CD4-positive, alpha-beta T cell treated with Interleukin-6 at 100 ng/mL for 8 hours (primary cell): ENCODE measurements at regions not wholly inside any gene's neighbourhood (a gene's known extent, or its start where the extent isn't known, plus 50 kb on each side); places are given as distances from the start of the nearest gene placed in this dataset.
"Not testable (repeated sequence)": the region's sequence is repeated elsewhere in the genome, so short reads cannot be mapped to it uniquely, and the experiment has no call there.

ENCODE experiments used
- DNase-seq: peaks from one replicate; pipeline ENCODE4 v3.0.0-alpha.2; 2020; ENCODE audit warnings: mixed read lengths, low spot score

DNA sequence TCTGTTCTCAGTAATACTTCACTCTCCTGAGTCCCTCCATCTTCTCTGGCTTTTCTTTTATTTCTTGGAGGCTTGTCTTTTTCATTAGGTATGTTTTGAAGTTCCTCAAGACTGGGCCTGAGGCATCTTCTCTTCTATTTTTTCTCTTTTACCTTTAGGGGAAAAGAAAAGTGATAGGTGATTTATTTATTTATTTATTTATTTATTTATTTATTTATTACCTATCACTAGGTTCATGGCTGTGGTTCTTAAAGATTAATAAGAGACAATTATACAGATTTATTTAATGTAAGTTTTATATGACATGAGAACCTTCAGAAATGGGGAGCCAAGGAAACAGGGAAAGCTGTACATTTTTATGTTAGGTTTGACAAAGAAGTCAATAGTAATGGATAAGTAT, 330.3 kb upstream of the RBMS3 start:
- DNase-seq = no peak

DNA sequence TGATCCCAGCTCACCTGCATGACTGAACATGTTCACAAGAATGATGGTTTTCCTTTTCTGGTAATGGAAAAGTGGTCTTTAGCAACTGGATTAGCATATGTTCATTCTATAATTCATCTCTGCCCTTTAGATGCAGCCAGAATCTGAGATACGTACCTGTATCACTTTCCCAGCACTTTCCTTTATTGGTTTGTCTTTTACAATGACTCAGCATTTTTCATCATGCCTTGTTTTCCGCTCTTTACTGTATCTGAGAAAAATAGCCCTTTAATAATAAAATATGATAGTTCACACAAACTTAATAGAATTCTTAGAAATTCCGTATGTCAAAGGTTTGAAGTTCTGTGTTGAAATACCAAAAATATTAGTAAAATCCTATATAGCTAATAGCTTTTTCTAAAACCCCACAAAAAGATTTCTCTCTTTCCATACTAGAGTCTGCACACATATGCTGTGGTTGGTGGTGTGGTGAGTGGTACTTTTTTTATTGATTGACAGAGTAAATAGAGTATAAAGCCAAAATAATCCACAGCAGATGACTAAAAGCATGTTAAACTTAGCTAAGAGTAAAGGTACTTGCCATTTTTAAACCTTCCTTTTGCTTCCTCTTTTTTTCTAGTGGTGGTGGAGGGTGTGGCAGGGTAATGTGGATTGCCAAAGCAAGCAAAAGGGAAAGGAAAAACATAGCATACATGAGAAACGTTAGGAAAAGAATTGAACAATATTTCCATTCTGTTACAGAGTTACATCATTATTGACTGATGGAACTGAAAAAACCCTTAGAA, 328.9 kb upstream of the RBMS3 start:
- no peak for DNase-seq

DNA sequence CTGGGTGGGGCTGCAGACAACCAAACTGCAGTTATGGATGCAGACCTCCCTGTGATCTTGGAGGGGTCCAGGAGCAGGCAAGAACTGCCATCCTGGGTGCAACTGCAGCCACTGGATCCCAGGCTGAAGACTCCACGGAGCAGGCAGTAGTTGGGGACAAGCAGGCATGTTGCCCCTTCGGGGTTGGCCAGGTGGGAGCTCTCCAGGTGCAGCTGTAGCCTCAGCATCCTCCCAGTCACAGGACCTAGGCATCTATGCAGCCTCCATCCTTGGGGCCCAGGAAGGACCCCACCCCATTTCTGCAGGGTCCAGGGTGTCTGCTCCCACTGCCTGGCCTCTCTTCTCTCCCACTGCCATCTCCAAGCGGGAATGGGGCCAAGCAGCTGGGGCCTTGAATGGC, 322.2 kb upstream of the RBMS3 start:
- no peak for DNase-seq

DNA sequence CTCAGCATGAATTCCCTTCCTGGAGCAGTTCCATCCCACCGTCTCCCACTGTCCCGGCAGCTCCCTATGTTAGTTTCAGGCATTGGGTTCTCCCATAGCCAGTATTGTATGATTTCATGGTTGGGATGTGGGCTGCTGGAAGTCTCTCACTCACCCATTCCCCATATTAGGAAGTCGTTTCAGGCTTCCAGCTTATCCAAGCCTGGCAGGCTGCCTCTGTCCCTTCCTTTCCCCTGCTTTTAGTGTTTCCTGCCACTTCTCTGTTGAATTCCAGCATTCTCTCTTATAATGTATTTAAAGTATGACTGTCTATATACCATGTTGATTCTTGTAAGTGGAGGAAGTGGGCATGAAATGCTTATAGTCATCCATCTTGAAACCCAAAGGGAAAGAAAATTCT, 309.7 kb upstream of the RBMS3 start:
- no peak for DNase-seq

DNA sequence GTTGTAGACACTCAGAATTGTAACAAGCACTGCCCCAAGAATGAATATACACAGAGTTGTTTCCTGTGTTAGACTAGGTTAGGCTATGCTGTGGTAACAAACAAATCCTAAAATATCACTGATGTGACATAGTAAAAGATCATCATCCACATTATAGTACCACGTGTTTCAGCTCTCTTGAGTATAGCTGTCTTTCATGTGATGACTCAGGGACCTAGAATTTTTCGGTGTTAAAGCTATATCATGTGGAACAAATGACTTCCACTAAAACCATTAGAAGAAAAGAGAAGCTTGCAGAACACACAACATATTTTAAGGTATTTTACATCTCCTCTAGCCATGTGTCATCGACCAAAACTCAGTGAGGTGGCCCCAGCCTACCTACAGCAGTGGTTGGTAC, 307.9 kb upstream of the RBMS3 start:
- DNase-seq = no peak

DNA sequence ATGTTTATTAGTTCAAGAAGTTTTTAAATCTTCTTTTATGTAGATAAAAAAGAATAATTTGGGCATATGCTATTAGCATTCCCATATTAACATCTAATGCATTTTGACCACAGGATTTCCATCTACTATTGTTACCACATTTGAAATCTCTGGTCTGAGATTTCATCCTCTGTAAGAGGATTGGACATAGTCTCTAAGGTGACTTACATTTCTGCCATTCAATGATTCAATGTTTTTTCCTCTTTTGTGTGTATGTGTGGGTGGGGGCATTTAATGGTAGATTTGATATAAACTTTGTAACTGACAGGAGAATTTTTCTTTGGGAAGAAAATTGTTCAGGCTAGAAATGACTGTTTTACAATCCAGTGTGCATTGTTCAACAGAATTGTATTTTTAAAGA, 307.3 kb upstream of the RBMS3 start:
- no peak for DNase-seq

DNA sequence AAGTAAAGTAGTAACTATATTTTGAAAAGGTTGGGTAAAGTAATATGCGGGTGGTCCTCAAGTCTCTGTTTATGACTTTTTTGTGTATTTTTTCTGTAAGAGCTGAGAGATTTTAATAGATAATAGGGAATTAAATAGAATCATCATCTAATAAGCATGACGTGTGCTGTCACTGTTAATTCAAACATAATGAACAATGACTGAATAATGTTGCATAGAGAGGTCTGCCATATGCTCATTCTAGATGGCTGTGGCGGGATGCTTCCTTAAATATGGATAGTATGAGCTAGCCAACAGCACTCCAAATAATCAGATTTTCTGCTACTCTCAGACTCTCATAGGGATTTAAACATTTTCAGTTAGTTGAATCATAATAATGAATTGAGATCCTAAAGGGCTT, 302.8 kb upstream of the RBMS3 start:
- no peak for DNase-seq

DNA sequence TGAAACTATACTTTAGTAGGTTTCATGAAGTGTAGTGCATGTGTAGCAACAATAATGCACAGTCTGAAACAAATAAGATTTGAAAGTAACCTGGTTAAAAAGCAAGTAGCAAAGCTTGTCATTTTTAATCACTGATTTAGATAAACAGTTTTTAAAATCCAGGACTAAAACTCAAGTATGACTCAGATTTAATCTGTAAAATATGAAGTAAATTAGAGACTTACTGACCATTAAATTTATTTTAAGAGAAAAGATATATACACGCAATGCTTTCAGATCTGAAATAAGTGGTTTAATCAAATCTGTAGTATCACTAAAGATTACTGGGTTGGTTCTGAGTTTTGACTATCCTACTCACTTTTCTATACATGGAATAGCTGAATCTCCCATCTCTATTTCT, 300.7 kb upstream of the RBMS3 start:
- DNase-seq = no peak

DNA sequence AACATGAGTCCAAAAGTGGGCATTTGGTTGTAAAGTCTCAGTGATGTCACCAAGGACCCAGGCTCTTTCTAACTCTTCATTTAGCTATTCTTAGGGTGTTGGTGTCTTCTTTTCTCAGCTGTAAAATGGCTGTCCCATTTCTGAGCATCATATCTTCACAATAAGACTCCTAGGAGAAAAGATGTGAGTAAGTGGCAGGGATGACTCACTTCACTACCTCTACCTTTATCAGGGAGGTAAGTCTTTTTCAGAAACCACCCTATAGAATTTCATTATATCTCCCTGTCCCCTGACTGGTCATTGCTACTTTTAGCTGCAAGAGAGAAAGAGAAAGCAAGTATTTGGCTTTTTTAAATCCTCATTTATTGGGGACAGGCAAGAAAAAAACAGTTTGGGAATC, 300.2 kb upstream of the RBMS3 start:
- no peak for DNase-seq

DNA sequence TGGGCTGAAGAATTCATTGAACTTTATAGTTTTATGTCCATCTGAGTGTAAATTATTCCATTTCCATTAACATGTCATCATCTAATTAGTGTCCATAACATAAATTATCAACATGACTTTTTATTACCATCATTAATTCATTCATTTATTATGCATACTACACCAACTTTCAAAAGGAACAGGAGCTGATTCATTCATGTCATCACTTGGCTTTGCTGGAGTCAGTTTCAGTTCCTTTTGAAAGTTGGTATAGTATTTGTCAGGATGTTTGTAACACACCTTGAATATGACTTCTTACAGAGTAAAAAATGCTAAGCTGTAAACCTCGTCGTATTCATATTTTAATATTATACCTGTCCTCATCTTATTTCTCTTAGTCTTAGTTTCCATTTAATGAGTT, 298.0 kb upstream of the RBMS3 start:
- no peak for DNase-seq

DNA sequence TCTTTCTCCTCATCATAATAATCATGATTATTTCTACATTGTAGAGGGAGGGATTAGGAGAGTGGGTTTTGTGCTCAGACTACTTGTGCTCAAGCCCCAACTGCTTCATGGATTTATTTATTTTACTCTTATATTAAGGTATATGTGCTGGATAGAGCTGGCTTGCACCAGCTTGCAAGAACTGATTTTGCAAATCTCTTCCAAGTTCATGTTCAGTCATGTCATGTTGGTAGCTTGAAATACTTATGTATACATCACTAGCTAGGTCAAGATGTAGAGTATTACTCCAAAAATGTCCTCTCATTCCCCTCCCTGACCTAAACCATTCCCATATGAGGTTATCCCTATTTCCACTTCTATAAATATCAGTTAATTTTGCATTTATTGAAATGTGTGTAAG, 293.9 kb upstream of the RBMS3 start:
- no peak for DNase-seq

DNA sequence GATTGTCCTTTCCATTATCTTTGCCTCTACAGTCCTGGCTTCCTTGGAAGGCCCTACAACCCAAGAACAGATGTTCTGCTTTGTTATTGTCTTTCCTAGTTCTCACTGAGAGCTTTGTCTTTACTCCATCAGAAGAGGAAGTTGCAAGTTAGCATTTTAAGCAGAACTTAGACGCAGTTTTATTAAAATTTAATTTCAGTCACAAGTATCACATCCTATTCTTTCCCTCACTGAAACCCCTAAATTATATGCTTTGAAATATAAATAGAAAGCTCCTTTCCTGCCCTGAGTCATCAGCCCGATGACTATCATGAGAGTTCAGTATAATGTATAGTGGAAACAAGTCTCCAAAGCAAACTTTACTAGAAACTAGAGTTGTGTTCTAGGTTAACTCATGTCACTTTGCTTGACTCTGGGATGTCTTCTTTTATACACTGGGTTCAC, 291.2 kb upstream of the RBMS3 start:
- DNase-seq = no peak

DNA sequence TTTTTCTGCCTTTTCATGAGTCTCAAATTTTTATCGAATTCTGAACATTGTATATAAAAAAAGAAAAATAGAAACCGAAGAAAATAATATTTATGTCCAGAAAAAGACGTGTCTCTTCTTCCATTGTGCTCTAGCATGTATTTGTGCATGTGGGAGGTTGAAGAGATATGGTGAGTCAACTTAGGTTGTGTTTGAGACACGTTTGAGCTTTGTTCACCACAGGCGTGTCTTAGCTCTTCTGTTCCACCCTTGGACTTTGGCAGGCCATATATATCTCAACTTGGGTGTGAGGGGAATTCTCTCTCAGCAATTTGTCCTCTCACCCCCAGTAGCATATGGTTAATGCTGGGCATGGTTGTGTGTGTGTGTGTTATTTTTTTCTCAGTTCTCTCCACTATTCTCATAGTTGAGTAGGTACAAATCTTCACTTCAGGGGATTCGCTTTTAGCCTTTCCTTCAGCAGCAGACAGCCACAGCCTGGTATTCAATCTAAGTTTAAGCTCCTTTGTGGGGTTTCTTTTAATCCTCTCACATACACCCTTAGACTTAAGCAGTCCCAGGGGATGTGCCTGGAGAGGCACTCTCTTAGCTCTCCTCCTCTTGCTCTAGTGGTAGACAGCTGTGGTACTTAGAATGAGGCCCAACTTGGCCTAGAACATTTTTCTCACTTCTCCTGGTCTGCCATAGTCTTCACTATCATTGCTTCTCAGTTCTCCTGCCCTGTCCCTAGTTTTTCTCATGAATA, 286.5 kb upstream of the RBMS3 start:
- no peak for DNase-seq

DNA sequence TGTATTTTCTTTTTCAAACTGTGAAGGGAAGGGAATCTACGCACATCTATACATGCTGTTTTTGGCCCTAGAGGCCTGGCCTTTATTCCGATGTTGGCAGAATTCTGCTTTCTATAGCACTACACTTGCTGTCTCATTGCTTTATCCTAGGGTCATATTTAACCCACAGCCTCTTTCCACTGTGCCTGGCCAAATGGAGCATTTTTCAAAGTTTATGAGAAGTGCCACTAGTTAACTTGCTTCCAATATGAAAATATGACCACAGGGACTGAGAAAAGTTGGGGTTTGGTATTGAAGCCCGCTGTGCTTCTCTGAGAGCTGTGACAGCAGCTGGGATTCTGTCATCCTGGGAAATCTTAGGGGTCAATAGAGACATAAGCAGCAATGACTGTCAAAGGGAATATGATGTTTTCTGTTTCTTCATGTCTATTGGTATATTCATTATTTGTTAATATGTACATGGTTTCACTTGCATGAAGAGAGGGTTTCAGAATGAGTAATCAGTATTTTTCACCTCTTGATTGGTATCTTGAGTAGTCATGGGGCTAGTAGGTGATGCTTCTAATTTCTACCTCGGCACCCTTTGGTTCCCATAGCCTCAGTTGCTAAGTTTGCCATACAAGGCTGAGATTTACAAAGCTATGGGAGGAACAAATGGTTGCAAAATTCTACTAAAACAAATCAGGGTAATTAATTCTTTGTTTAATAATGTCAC, 275.8 kb upstream of the RBMS3 start:
- no peak for DNase-seq

DNA sequence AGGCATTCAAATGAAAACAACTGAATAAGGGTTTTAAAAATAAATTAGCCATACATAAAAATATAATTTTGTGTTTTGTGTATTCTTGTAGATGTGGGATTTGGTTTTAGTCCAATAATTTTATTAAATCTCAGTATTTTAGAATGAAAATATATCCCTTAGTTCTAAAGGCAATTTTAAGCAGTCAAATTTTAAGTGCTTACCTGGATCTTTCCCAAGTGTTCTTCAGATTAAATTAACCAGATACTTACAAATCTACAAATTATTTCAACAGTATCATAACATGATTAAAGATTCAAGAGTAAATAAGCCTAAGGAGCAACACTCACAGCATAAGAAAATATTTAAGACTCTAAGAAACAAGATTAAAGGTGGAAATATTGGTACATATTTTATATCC, 275.0 kb upstream of the RBMS3 start:
- no peak for DNase-seq

DNA sequence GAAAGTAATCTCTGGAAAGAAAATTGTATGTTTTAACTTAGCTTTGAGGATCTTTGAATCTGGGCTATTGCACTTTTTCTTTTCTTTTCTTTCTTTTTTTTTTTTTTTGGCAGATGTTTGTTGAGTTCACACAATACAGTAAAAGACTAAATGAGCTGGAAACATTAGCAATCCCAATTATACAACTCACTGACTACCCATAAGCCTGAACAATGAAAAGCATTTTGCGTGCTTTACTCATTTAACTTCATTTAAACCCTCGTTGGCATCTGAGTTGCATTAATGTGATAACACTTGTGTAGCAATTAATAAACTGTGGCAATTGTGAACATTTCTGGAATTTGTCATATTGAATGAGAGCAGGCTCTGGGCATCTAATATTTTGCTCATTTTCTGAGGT, 269.4 kb upstream of the RBMS3 start:
- DNase-seq = no peak

DNA sequence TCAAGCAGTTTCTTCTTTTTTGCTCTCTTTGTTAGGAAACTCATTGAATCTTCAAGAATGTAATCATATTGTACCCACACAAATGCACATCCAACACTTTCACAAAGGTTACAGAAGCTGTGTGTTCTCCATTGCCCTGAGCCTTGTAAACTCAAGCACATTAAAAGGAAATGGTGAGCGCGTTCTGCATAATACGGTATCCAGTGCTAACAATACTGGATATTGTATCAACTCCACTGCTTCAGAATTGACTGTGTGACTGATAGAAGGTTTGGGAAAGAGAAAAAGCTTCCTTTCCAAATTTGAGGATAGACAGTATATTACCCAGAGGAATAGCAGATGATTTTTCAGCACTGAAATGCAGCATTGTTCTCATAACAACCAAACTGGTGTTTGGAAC, 268.9 kb upstream of the RBMS3 start:
- no peak for DNase-seq

DNA sequence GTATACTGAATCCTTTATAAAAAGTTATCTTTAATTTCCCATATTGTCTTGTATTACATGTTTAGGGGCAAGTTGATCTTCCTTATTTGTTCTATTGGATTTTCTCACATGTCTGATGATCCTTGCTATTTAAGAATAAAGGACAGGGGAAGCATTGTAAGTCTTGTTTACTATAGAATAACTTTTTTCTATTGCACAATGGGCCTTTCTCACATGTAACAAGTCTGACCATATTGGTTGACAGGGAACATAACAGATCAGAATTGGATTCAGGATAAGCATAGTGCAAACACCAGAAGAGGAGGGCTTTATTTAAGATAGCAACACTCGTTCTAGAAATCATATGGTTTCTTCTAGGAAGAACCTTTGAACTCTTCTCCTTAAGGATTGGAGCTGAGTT, 257.9 kb upstream of the RBMS3 start:
- no peak for DNase-seq

DNA sequence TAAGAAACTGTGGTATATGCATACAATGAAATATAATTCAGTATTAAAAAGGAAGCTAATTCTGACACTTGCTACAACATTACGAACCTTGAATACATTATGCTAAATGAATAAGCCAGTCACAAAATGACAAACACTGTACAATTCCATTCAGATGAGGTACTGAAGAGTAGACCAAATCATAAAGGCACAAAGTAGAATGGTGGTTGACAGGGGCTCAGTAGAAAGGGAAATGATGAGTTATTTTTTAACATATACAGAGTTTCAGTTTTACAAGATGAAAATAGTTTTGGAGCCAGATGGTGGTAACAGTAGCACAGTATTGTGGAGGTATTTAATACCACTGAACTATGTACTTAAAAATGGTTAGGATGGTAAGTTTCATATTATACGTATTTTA, 254.6 kb upstream of the RBMS3 start:
- no peak for DNase-seq

DNA sequence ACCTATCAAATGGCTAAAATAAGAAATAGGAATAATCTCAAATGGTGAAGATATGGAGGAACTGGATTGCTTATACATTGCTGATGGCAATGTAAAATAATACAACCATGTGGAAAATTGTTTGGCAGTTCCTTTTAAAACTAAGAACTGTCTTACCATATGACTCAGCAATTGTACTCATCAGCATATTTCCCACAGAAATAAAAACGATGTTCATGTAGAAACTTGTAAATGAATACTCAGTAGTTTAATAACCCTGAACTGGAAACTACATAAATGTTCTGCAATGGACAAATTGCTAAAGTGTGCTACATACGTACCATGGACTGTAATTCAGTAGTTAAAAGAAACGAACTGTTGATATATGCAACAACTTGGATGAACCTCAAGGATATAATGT, 253.9 kb upstream of the RBMS3 start:
- DNase-seq = no peak

DNA sequence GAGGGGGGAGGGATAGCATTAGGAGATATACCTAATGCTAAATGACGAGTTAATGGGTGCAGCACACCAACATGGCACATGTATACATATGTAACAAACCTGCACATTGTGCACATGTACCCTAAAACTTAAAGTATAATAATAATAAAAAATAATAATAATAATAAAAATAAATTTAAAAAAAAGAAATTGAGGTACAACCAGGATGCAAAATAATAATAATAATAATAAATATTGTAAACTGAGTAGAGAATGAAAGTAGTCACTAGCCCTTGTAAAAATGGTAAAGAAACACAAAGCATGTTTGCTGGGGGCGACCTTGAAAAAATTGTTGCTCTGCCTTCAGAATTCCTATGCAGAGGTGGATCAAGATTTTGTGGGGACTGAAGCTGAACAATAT, 249.7 kb upstream of the RBMS3 start:
- not testable (repeated sequence) for DNase-seq

DNA sequence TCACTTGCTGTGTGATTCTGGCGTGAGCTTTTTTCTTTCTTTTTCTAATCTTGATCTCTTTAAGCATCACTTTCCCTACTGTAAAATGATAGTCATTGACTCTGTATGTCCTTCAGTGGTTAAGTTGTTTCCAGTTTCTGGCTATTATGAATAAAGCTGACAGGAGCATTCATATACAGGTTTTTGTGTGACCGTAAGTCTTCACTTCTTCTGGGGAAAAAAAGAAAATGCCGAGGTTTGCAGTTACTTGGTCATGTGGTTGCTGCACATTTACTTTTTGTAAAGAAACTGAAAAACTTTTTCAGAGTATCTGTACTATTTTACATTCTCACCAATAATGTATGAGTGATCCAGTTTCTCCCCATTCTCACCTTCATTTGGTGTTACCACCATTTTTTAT, 247.4 kb upstream of the RBMS3 start:
- no peak for DNase-seq

DNA sequence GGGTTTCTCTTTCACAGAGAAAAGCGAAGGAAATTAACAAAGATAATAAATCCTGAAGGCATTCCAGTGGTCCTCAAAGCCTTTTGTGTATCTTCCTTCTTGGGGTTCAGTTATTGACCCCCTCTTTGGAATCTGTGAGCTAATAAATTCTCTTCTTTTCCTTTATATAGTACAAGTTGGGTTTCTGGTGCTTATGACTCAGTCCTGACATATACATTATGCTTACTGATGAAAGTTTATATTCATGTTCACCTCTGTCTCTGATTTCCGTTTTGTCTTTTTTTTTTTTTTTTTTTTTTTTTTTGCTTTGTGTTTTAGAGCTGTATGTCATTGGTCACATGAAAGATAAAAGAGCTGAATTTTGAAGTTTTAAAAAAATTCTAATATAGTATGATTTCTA, 230.7 kb upstream of the RBMS3 start:
- DNase-seq = no peak
